Muscle of back (tissue), 3 donors: ENCODE measurements at regions not wholly inside any gene's neighbourhood (a gene's known extent, or its start where the extent isn't known, plus 50 kb on each side); places are given as distances from the start of the nearest gene placed in this dataset.
A peak's percentile ranks its signal among the peaks of the same experiment; 100 is the strongest.
"Not testable (repeated sequence)": the region's sequence is repeated elsewhere in the genome, so short reads cannot be mapped to it uniquely, and the experiment has no call there.

Experiments used
- DNase-seq, 3 donors: peaks; one replicate each; pipeline versions ENCODE4 v3.0.0 to v3.0.0-alpha.2; 2013

DNA sequence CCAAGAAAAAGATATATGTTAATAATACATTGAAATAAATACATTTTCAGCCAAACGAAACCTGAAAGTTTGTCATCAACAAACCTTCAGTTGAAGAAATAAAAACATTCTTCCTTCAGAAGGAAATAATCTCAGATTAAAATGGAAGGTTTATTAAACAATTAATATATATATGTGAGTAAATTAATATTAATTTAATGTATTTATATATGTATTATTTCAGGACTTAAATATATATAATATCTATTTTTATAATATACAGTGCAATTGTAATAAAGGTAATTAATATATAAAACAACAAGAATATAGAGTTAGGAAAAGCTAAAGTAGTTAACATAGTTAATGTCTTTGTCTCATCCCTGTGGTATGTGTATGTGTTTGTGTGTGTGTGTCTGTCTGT, 102.2 kb upstream of the CDC14C start:
- DNase-seq: no peak

DNA sequence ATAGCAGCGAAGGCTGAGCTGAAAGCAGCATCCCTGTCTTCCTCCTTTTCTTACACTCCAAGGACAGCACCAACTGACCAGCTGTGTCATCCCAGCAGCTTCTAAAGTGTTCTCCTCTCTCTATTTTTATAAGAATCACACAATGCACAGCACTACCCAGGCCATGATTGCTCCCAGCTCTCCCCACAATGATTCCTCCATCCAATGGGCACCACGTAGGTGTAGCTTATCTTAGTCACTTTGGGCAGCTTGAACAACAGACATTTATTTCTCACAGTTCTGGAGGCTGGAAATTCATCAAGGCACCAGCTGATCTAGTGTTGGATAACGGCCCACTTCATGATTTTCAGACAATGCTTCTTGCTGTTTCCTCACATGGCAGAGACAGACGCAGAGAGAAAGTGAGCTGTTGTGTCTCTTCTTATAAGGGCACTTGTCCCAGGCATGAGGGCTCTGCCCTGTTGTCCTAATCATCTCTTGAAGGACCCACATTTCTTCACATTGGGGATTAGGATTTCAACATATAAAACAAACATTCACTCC, 92.0 kb upstream of the CDC14C start:
- no peak for DNase-seq

- no peak for DNase-seq
Observed at GRCh38 chr7:48837266-48837665, 87.1 kb upstream of the CDC14C start.

DNA sequence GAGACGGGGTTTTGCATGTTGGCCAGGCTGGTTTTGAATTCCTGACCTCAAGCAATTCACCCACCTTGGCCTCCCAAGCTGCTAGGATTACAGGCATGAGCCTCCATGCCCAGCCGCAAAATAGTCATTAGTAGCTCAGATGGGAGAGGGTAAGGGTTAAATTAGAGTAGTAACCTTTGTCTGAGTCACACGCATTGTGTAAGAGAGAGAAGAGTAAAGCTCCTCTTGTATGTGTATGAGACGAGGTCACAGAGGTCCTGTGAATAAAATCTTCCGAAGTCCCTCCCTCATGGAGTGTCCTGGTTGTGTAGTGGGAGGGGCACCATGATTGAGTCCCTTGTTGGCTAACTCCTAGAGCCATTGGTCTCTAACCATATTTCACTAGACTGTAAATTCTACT, 85.2 kb upstream of the CDC14C start:
- no peak for DNase-seq

DNA sequence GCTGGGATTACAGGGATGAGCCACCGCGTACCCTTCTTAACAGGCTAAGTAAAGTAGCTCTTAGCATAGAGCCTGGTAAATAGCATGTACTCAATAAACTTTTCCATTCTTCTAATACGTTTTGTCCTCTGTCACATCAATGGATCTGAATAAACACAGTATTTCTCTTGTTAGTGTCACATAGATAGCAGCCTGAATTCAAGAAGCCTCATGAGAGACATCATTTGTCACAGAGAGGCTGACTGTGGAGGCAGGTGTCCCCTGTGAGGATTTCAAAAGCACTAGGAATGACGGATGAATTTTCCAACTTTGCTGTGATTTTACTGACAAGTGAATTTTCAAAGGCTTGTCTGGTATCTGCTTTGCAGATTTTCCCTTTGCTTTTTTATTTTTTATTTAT, 82.6 kb upstream of the CDC14C start:
- no peak for DNase-seq

DNA sequence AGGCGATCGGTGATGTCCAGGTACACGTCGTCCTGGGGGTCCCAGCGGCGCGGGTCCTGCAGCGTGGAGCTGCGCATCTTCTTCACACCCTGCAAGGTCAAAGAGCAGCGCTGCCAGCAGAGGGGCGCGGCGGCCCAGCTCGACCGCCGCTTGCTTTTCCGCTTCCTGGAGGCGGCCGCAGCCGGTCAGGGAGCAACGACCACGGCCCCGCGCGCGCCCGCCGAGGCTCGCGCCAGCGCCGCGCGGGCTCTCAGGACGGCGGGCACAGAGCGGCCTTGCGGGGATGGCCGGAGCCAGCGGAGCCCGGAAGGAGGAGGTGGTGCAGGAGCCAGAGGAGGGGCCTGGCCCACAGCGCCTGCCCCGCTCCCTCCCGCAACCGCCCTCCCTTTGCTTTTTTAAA, 76.4 kb upstream of the CDC14C start:
- peak in 1 of 3 donors; percentile 17 for DNase-seq

DNA sequence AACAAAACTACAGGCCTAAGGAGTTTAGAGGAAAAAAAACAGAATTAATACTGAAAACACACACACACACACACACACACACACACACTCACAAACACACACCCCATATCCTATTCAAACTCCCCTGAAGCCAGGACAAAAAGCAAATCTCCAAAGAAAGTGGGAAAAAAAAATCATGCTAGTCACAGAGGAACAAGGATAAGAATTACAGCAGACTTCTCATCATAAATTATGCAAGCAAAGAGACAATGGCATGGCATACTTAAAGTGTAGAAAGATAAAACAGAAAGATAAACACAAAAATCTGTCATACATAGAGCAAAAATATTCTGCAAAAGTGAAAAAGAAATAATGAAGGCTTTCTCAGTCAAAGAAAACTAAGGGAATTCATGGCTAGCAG, 63.9 kb upstream of the CDC14C start:
- not testable (repeated sequence) for DNase-seq

DNA sequence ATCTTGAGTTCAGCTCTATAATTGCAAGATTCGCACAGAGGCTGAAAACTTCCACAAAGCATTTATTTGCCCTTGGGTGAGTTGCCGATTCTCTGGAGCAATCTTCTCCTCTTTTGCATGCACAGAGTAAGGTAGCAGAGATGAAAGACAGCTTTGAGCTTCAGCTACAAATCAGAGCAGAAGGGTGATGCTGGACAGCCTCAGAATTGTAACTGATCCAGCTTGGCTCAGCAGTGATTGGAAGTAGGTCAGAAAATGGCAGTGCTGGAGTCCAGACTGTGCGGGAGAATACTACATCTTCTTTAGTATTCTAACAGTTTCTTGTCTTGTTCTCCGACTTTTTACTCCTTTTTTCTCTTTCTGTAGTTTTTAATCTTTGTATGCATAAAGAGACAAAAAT, 55.4 kb upstream of the CDC14C start:
- no peak for DNase-seq

DNA sequence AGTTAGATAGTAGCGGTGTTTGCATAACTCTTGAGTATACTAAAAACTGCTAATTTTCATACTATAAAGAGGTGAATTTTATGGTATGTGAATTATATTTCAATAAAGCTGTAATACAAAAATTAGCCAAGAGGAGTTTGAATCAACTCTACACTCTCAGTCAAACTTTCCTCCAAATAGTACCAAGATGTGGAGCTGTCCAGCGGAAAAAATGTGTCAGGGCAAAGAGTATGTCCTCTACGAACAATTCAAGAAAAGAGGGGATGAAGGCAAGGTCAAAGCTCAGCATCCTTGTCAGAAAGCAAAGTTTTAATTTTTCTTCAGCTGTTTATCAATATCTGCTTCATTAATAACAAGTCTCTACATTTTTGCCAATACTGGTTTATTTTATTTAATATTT, 51.8 kb upstream of the CDC14C start:
- no peak for DNase-seq
